CD14-positive monocyte (primary cell): ENCODE measurements at regions not wholly inside any gene's neighbourhood (a gene's known extent, or its start where the extent isn't known, plus 50 kb on each side); places are given as distances from the start of the nearest gene placed in this dataset.

Experiments
- DNase-seq, 3 donors: peaks; one replicate each; pipeline ENCODE4 v3.0.0-alpha.2; 2011 to 2022
- H2AFZ ChIP-seq: 2 replicates; pipeline ENCODE4 v1.6.0; 2012; ENCODE audit warnings: mild to moderate bottlenecking, low read depth, low read length, inconsistent platforms; ENCODE audit not compliant: insufficient read depth, poor library complexity, severe bottlenecking
- H3K27ac ChIP-seq, 2 donors: 1 replicate in 1 of 2; 2 replicates in 1 of 2; pipeline ENCODE4 v1.5.1; 2012 to 2013; ENCODE audit warnings: low read length in 2 of 2, control low read depth in 1 of 2, inconsistent platforms in 1 of 2, low read depth in 1 of 2, mild to moderate bottlenecking in 1 of 2
- H3K27me3 ChIP-seq, 2 donors: one replicate each; pipeline versions ENCODE4 v1.6.0 to v1.6.1; 2011 to 2013; ENCODE audit warnings: low read length in 2 of 2; ENCODE audit not compliant: control insufficient read depth in 2 of 2, insufficient read depth in 2 of 2
- H3K36me3 ChIP-seq, 2 donors: replicated peaks in 1 of 2; 1 replicate in 1 of 2; 2 replicates in 1 of 2; pipeline versions ENCODE4 v1.5.1 to v1.6.1; 2012 to 2013; ENCODE audit warnings: low read length in 2 of 2, control low read depth in 1 of 2, inconsistent platforms in 1 of 2, mild to moderate bottlenecking in 1 of 2; ENCODE audit not compliant: insufficient read depth in 2 of 2, control insufficient read depth in 1 of 2
- H3K4me1 ChIP-seq, 2 donors: 1 replicate in 1 of 2; 2 replicates in 1 of 2; pipeline versions ENCODE4 v1.5.1 to v1.6.1; 2012 to 2013; ENCODE audit warnings: low read length in 2 of 2, control low read depth in 1 of 2, inconsistent platforms in 1 of 2, mild to moderate bottlenecking in 1 of 2, moderate library complexity in 1 of 2; ENCODE audit not compliant: insufficient read depth in 2 of 2, control insufficient read depth in 1 of 2
- H3K4me2 ChIP-seq: replicated peaks from 2 replicates; pipeline ENCODE3; 2012; ENCODE audit warnings: low read length, moderate library complexity, mild to moderate bottlenecking; ENCODE audit not compliant: poor library complexity, severe bottlenecking; ENCODE audit errors: extremely low read depth
- H3K4me3 ChIP-seq, 3 experiments: fragments of 200-600 bp in 1 of 3; sonication (generic) in 1 of 3; replicated peaks in 1 of 3; 1 replicate in 2 of 3; 2 replicates in 1 of 3; pipeline ENCODE4 v1.5.1; 2011 to 2013; ENCODE audit warnings: low read length in 3 of 3, mild to moderate bottlenecking in 3 of 3, control low read depth in 2 of 3, low read depth in 2 of 3, inconsistent platforms in 1 of 3, moderate library complexity in 1 of 3
- H3K79me2 ChIP-seq: 2 replicates; pipeline ENCODE4 v1.6.0; 2012; ENCODE audit warnings: mild to moderate bottlenecking, control low read depth, inconsistent platforms, low read length, moderate library complexity; ENCODE audit not compliant: insufficient read depth
- H3K9ac ChIP-seq: 2 replicates; pipeline ENCODE4 v1.6.0; 2017; ENCODE audit warnings: low read length, mild to moderate bottlenecking; ENCODE audit not compliant: insufficient read depth, poor library complexity, severe bottlenecking
- H3K9me3 ChIP-seq, 2 donors: replicated peaks in 1 of 2; 1 replicate in 1 of 2; 2 replicates in 1 of 2; pipeline versions ENCODE4 v1.5.1 to v1.6.1; 2012 to 2013; ENCODE audit warnings: low read length in 2 of 2, control low read depth in 1 of 2; ENCODE audit not compliant: control insufficient read depth in 1 of 2, insufficient read depth in 1 of 2
- H4K20me1 ChIP-seq: 2 replicates; pipeline ENCODE4 v1.6.0; 2012; ENCODE audit warnings: mild to moderate bottlenecking, low read length, control low read depth, moderate library complexity; ENCODE audit not compliant: insufficient read depth
- H3K27ac Mint-ChIP-seq, 7 donors: one replicate each; pipeline ENCODE4 v1.8.0; 2020; ENCODE audit warnings: mild to moderate bottlenecking in 7 of 7, mixed read lengths in 7 of 7, moderate library complexity in 6 of 7, inconsistent platforms in 2 of 7
- H3K27me3 Mint-ChIP-seq, 3 donors: one replicate each; pipeline ENCODE4 v1.8.0; 2021 to 2022; ENCODE audit warnings: low read depth in 3 of 3, mild to moderate bottlenecking in 3 of 3, mixed read lengths in 3 of 3, moderate library complexity in 3 of 3, inconsistent platforms in 1 of 3
- H3K36me3 Mint-ChIP-seq, 2 donors: one replicate each; pipeline ENCODE4 v1.8.0; 2020; ENCODE audit warnings: mixed read lengths in 2 of 2, inconsistent platforms in 1 of 2, mild to moderate bottlenecking in 1 of 2
- H3K4me1 Mint-ChIP-seq: one replicate; pipeline ENCODE4 v1.8.0; 2020; ENCODE audit warnings: mild to moderate bottlenecking, mixed read lengths
- H3K4me3 Mint-ChIP-seq, 2 donors: one replicate each; pipeline ENCODE4 v1.8.0; 2020; ENCODE audit warnings: mild to moderate bottlenecking in 2 of 2, mixed read lengths in 2 of 2, moderate library complexity in 1 of 2
- H3K9me3 Mint-ChIP-seq, 7 donors: one replicate each; pipeline ENCODE4 v1.8.0; 2020 to 2022; ENCODE audit warnings: mixed read lengths in 7 of 7, mild to moderate bottlenecking in 6 of 7, moderate library complexity in 6 of 7, inconsistent platforms in 2 of 7
- WGBS: methylation state at CpG from one replicate; pipeline ENCODE4 v1.1.5; 2013; ENCODE audit warnings: missing lambda C conversion rate; ENCODE audit not compliant: insufficient coverage; 5-methylcytosine and 5-hydroxymethylcytosine counted together
- intact Hi-C, 2 donors: fragments of 100-400 bp; cut with micrococcal nuclease; formaldehyde crosslinking; loops; one replicate each; pipeline versions ENCODE4 v1.15.0 to v1.15.1; 2023
- TF ChIP-seq, protein P1 (sequence below): fragments of 200-600 bp; IDR thresholded peaks from one replicate; pipeline ENCODE4 v1.8.0; 2022; ENCODE audit warnings: antibody characterized with exemption, mild to moderate bottlenecking

DNA sequence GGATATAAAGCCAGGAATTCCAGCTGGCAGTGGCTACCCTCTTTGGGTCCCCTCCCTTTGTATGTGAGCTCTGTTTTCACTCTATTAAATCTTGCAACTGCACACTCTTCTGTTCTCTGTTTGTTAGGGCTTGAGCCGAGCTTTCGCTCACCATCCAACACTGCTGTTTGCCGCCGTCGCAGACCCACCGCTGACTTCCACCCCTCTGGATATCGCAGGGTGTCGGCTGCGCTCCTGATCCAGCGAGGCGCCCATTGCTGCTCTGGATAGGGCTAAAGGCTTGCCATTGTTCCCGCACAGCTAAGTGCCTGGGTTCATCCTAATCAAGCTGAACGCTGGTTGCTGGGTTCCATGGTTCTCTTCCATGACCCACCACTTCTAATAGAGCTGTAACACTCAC is 1433.5 kb upstream of the ADGRB3 start:
- Histone ChIP-seq H3K4me1 (no peaks in the 10 kb centered on the region), H3K4me3 (no peak overlapping the region), H3K27ac (no peak overlapping the region), H3K9ac (no peak overlapping the region), H4K20me1 (no peaks in the 10 kb centered on the region), H3K36me3 (no peaks in the 10 kb centered on the region), H3K9me3 (peaks cover 27% of the 10 kb centered on the region in 2 donors), H3K27me3 (no peaks in the 10 kb centered on the region), H2AFZ (no peak overlapping the region), H3K79me2 (no peaks in the 10 kb centered on the region), H3K4me2 (no peak overlapping the region)
- DNase-seq = no peak
- no peaks in the 10 kb centered on the region for H3K4me1 Mint-ChIP-seq
- H3K9me3 Mint-ChIP-seq = peaks cover 8 to 41% (median 20%) of the 10 kb centered on the region in 7 donors
- TF ChIP-seq, protein P1, sequence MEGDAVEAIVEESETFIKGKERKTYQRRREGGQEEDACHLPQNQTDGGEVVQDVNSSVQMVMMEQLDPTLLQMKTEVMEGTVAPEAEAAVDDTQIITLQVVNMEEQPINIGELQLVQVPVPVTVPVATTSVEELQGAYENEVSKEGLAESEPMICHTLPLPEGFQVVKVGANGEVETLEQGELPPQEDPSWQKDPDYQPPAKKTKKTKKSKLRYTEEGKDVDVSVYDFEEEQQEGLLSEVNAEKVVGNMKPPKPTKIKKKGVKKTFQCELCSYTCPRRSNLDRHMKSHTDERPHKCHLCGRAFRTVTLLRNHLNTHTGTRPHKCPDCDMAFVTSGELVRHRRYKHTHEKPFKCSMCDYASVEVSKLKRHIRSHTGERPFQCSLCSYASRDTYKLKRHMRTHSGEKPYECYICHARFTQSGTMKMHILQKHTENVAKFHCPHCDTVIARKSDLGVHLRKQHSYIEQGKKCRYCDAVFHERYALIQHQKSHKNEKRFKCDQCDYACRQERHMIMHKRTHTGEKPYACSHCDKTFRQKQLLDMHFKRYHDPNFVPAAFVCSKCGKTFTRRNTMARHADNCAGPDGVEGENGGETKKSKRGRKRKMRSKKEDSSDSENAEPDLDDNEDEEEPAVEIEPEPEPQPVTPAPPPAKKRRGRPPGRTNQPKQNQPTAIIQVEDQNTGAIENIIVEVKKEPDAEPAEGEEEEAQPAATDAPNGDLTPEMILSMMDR = no peak
- WGBS = 95% methylated on average over 12 of the region's 13 CpGs
- H3K36me3 Mint-ChIP-seq = no peaks in the 10 kb centered on the region
- H3K27me3 Mint-ChIP-seq = no peaks in the 10 kb centered on the region
- no peak overlapping the region for H3K27ac Mint-ChIP-seq
- intact Hi-C loops = no loop called here
- H3K4me3 Mint-ChIP-seq = no peak overlapping the region

DNA sequence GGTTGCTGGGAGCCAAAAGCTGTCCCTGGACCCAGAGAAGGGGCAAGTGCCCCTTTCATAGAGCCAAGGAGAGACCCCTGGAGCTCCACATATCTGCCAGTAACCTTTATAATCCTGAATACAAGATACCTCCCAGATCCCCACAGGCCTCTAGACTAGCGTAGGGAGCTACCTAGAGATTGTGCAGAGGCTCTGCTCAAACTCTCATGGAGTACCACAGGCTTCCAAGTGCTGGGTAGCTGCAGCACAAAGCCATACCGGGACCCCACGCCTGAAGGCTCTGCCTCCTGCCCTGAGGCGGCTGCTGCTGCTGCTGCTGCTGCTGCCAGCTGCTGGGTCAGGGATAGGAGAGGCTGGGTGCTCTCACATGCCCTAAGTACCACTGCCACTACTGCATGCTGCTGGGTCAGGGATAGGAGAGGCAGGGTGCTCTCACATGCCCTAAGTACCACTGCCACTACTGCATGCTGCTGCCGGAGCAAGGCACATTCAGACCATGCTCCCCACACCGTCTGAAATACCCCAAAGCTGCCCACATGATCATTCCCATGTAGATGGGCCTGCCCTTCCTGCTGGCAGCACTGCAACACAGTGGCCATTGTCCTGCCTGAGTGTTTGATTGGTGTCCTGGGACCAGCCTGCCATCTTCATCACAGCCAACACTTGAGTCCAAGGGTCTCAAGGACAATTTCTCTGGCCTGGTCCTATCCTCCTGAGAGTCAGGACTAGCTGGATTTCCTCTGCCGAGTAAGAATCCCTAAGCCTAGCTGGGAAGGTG is 1434.3 kb upstream of the ADGRB3 start:
- Histone ChIP-seq H3K9me3 (peaks cover 27 to 28% of the 10 kb centered on the region in 2 donors), H3K4me3 (no peak overlapping the region), H3K27me3 (no peaks in the 10 kb centered on the region), H3K27ac (no peak overlapping the region), H3K9ac (no peak overlapping the region), H2AFZ (no peak overlapping the region), H3K36me3 (no peaks in the 10 kb centered on the region), H3K79me2 (no peaks in the 10 kb centered on the region), H3K4me2 (no peak overlapping the region), H4K20me1 (no peaks in the 10 kb centered on the region), H3K4me1 (no peaks in the 10 kb centered on the region)
- Mint-ChIP-seq H3K36me3 (no peaks in the 10 kb centered on the region), H3K4me3 (no peak overlapping the region), H3K27ac (no peak overlapping the region), H3K9me3 (peaks cover 8 to 39% (median 20%) of the 10 kb centered on the region in 7 donors), H3K4me1 (no peaks in the 10 kb centered on the region), H3K27me3 (no peaks in the 10 kb centered on the region)
- TF ChIP-seq, protein P1 = no peak
- no peak for DNase-seq
- WGBS = 83% methylated on average over 5 of the region's 7 CpGs
- intact Hi-C loops = no loop called here
